ENCODE measurements at regions not wholly inside any gene's neighbourhood (a gene's known extent, or its start where the extent isn't known, plus 50 kb on each side); places are given as distances from the start of the nearest gene placed in this dataset.
"Not testable (repeated sequence)": the region's sequence is repeated elsewhere in the genome, so short reads cannot be mapped to it uniquely, and the experiment has no call there.

DNA sequence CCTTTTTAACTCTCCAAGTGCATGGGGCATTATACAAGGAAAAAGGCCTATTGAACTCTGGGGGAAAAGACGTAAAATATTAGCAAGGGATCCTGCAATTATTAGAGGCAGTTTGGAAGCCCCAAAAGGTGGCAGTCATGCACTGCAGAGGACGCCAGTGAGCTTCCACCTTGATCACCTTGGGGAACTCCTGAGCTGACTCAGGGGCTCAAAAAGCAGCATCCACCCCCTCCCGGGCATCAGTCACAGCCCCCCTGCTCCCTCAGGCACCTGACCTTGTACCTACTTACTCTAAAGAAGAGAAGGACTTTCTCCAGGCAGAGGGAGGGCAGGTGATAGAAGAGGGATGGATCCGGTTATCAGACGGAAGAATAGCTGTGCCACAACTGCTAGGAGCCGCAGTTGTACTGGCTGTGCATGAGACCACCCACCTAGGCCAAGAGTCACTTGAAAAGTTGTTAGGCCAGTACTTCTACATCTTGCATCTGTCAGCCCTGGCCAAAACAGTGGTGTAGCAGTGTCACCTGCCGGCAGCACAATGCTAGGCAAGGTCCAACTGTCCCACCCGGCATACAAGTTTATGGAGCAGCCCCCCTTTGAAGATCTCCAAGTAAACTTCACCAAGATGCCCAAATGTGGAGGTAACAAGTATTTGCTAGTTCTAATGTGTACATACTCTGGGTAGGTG is 601.6 kb downstream of the UQCRFS1 start:
- not testable (repeated sequence) for DNase-seq (ENCODE audit: insufficient read length, low spot score); FAIRE-seq

- DNase-seq (ENCODE audit: insufficient read length, low spot score) (no peak), FAIRE-seq (no peak)
Observed at GRCh38 chr19:28610731-28611130, 602.2 kb downstream of the UQCRFS1 start.

GRCh38 chr19:28609944-28610343 is 603.0 kb downstream of the UQCRFS1 start:
- FAIRE-seq (no peak), DNase-seq (ENCODE audit: insufficient read length, low spot score) (no peak)

DNA sequence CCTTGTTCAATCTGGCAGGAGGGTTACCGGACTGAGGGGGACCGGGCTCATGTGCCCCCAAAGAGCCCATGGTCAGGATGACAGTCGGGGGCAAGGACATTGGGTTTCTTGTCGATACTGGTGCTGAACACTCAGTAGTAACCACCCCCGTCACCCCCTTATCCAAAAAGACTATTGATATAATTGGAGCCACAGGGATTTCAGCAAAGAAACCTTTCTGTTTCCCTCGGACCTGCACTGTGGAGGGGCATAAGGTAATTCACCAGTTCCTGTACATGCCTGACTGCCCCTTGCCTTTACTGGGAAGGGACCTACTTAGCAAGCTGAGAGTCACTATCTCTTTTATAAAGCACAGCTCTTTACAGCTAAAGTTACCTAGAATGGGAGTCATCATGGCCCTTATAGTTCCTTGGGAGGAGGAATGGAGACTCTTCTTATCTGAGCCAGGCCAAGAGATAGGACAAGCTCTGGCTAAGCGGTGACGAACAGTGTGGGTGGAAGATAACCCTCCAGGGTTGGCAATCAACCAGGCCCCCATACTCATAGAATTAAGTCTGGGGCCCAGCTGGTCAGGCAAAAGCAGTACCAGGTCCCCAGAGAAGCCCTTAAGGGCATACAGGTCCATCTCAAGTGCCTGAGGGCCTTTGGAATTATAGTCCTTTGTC is 603.7 kb downstream of the UQCRFS1 start:
- DNase-seq (ENCODE audit: insufficient read length, low spot score) (no peak), FAIRE-seq (no peak)

DNA sequence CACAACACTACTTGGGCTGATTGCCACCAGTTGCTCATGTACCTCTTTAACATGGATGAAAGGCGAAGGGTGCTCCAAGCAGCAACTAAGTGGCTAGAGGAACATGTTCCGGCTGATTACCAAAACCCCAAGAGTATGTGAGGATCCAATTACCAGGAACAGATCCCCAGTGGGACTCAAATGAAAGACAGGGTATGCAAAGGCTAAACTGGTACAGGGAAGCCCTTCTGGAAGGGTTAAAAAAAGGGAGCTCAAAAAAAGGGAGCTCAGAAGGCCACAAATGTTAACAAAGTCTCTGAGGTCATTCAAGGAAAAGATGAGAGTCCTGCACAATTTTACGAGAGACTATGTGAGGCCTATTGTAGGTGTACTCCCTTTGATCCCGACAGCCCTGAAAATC is 604.7 kb downstream of the UQCRFS1 start:
- no peak for DNase-seq (ENCODE audit: insufficient read length, low spot score)
- no peak for FAIRE-seq

DNA sequence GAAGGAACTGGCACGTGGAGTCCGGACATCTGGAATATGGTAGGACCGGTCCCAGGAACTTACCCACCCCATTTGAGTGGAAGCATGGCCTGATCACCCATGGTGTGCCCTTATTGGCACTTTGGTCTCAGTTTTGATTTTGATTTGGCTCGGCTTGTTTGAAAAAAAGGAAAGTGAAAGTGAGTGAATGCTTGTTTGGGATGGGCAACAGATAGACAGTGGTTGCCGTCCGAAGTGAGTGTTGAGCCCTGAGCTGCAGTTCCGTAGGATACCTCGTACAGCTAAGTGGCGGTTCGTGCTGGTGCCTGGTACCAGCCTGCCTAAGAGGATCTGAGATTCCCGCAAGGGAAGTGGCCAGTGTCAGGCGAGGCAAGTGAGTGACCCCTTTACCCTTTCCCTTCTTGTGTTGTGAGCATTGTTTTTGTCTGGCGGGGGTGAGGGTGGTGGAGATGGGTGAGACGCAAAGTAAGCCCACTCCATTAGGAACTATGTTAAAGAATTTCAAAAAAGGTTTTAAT is 605.8 kb downstream of the UQCRFS1 start:
- no peak for DNase-seq (ENCODE audit: insufficient read length, low spot score)

GRCh38 chr19:28606269-28607032 is 606.5 kb downstream of the UQCRFS1 start:
- FAIRE-seq (no peak), DNase-seq (ENCODE audit: insufficient read length, low spot score) (no peak)

More for the DNA sequence above, 605.8 kb downstream of the UQCRFS1 start:
- FAIRE-seq: no peak

DNA sequence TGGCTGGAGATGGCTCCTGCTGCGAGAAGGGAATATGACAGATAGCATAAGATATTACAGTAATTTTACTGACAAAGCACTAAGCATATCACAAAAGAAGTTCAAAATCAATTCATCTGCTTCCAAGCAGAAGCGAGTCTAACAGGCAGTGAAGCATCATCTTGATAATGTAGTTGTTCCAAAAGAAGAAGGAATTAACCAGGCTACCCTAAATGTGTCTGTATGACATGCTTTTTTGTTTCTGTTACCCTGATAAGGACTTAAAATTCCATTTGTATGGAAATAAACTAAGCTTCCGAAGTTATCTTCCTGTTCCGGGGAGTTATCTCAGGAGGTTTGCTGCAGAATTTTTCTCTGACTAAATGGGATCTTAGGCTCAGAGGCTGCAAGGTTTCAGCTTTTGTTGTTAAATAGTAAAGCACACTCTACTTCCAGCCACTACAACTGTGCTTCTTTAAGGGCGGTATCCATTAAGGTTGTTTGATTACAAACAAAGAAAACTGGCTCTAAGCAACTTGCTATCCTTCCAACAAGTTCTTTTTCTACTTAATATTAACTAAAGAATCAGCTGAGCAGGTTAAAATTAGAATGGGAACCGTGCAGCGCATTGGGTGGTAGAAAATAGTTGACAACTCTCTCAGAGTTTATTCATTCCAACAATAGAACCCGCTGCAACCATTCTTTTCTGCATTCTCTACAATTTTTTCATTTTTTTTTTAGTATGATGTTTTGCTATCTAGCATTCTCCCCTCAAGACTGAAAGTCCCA is 607.3 kb downstream of the UQCRFS1 start:
- DNase-seq (ENCODE audit: insufficient read length, low spot score) (no peak), FAIRE-seq (no peak)

DNA sequence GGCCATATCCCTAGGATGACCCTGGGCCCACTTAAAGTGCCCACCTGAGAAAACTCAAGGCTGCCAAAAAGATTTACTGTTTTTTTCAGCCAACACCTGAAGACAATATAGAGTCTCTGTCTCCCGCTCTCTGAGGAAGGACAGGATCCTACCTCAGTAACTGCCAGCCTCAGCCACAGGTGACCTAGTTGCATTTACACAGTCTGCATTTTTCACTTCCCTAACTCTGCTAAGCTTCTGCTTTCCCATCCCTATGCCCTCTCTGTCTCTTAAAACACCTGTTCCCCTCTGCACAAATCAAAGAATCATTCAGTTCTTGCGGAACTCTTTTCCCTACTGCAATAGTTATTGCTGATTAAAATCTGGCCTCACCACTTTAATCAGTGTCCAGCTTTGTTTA is 609.5 kb downstream of the UQCRFS1 start:
- FAIRE-seq (no peak), DNase-seq (ENCODE audit: insufficient read length, low spot score) (no peak)

DNA sequence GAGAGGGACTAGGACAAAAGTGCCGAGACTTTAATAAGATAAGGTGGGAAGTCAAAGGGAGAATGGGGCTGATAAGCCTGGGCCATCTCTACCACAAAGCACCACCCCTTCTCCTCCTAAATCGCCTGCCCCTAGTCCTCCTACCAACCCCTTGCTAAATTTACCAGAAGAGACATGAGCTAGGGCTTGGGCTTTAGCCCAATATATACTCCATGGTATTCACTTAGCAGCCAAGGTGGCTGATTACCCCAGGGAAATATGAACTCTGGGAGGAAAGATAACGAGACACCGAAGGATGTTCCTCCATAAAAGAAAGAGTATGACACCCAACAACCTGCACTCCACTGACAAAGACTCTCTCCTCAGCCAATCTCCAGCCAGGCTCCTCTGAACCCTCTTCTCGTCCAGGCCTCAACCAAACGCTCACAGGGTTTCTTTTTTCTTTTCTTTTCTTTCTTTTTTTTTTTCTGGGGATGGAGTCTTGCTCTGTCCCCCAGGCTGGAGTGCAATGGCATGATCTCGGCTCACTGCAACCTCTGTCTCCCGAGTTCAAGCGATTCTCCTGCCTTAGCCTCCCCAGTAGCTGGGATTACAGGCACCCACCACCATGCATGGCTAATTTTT is 610.2 kb downstream of the UQCRFS1 start:
- DNase-seq (ENCODE audit: insufficient read length, low spot score) (no peak), FAIRE-seq (no peak)

- no peak for DNase-seq (ENCODE audit: insufficient read length, low spot score)
- FAIRE-seq: no peak
Observed at GRCh38 chr19:28601723-28602440, 611.1 kb downstream of the UQCRFS1 start.

DNA sequence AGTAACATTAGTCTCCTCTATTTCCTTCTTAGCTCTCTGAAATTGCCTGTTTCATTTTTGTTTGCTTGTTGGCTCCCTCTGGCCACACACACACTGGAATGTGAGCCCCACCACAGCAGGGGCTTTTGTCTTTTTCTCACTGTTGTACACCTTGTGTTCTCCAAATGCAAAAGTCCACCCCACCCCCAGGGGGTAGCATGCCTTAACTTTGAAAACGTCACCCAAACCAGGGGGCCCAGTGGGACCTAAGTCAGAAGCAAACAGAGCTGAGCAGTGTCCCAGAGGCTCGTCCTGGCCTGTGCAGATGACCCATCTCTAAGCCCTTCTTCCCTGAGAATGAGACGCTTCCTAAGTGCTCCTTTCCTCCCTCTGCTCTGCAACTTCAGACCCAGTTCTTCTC is 614.1 kb downstream of the UQCRFS1 start:
- no peak for DNase-seq (ENCODE audit: insufficient read length, low spot score)
- FAIRE-seq: no peak

DNA sequence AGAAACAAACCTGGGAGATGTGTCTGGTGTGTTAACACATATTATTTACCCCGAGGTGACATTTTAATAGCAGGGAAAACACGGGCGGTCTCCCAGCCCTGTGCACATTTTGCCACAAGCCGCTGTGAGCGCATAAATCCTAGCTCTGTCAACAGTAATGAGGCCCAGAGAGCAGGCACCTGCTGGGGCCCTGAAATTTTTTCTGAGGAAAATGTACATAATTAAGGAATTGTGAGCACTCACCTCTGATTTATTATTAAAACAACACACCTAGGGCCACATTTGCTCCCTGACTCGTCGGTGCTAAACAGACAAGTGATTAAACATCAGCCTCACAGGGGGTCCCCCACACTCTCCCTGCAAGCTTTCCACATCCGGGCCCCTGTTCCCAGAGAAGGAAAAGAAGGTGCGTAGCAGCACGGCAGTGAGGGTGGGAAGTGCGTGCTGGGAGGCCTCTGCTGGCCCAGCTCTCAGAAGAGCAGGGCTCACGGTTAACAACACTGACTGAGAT is 616.3 kb downstream of the UQCRFS1 start:
- FAIRE-seq (no peak), DNase-seq (ENCODE audit: insufficient read length, low spot score) (no peak)

DNA sequence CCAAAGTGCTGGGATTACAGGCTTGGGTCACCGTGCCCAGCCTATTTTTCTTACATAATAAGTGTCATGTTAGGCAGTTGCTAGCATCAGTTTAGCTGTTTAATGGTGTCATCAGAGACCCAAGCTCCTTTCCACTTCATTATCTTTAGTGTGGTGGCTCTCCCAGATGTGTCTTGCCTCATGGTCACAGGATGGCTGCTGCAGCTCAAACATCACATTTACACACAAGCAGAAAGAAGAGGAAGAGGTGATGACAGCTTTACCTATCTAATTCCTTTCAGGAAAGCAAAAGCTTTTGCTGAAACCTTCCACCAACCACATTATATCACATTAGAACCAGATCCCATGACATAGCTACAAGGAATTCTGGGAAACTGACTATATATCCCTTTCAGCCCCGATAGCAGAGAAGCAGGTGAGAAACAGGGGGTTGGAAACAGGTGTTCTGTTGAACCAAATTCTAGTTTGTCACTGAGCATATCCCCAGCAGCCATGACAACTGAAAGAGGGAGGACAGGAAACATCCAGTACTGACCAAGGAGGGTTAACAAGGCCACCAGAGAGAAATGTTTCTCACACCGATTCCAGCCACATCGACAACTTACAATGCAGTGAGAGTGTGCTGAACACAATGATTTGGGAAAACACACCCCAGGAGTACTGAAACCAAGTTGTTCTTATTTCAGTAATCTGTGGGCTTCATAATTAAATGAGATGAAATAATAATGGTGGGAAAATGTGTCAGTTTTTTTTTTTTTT is 617.0 kb downstream of the UQCRFS1 start:
- DNase-seq (ENCODE audit: insufficient read length, low spot score) (no peak), FAIRE-seq (no peak)

DNA sequence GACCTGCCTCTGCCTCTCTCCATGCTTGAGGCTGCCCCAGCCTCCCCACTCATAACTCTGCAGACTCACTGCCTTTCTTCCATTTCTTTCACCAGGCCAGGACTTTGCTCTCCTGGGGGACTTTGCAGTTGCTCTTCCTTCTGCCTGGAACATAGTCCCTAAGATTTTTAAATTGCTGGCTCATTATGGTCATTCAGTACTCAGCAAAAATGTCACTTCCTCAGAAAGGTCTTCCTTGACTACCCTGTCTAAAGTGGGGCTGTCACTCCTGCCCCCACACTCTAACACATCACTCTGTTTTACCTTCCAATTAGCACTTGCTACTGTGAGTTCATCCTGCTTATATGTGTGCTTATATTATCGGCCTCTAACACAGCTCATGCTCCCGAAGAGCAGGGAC is 618.2 kb downstream of the UQCRFS1 start:
- no peak for FAIRE-seq
- DNase-seq (ENCODE audit: insufficient read length, low spot score): no peak

- not testable (repeated sequence) for FAIRE-seq; DNase-seq (ENCODE audit: insufficient read length, low spot score)
Observed at GRCh38 chr19:28589991-28590411, 623.0 kb downstream of the UQCRFS1 start.

- FAIRE-seq: no peak
- no peak for DNase-seq (ENCODE audit: insufficient read length, low spot score)
Observed at GRCh38 chr19:28586474-28586873, 626.5 kb downstream of the UQCRFS1 start.

DNA sequence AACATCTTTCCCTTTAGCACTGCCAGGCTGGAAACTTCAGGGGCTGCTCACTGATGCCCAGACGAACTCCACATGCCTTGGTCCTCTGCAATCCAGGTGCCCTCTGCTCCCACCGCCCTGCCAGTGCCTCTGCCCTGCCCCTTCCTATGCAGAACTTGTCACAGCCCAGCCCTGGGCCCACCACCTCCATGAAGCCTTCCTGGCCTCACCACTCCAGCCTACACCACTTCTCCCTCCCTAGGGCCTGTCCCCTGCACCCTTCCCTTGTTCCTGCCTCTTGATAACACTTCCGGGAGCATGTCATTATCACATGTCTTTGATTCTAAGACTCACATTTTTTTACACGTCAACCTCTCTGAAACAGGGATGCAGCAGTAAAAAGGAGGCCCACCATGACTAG is 627.2 kb downstream of the UQCRFS1 start:
- DNase-seq (ENCODE audit: insufficient read length, low spot score) (no peak), FAIRE-seq (no peak)

GRCh38 chr19:28583713-28584112 is 629.2 kb downstream of the UQCRFS1 start:
- no peak for FAIRE-seq
- DNase-seq (ENCODE audit: insufficient read length, low spot score): no peak

Measured in HTR-8/SVneo (cell line).